ENCODE measurements at regions not wholly inside any gene's neighbourhood (a gene's known extent, or its start where the extent isn't known, plus 50 kb on each side); places are given as distances from the start of the nearest gene placed in this dataset.

DNA sequence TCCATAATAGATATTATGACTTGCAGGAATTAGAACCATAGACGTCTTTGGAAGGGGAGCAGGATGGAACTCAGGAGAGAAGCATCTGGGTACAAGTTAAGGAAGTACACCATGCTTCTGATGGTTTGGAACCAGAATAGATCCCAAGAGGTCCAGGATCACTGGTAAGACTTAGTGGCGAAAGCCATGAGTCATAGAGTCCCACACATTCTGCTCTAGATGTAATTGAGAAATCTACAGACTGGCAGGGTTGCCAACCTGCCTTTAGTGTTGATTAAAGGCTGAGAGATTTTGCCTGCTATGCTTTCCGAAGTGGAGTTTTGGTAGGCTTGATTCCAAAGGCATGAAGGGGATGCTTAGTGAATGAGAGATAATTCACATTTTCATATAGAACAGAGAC, 57.1 kb upstream of the C1orf87 start:
- TF ChIP-seq, protein P1, sequence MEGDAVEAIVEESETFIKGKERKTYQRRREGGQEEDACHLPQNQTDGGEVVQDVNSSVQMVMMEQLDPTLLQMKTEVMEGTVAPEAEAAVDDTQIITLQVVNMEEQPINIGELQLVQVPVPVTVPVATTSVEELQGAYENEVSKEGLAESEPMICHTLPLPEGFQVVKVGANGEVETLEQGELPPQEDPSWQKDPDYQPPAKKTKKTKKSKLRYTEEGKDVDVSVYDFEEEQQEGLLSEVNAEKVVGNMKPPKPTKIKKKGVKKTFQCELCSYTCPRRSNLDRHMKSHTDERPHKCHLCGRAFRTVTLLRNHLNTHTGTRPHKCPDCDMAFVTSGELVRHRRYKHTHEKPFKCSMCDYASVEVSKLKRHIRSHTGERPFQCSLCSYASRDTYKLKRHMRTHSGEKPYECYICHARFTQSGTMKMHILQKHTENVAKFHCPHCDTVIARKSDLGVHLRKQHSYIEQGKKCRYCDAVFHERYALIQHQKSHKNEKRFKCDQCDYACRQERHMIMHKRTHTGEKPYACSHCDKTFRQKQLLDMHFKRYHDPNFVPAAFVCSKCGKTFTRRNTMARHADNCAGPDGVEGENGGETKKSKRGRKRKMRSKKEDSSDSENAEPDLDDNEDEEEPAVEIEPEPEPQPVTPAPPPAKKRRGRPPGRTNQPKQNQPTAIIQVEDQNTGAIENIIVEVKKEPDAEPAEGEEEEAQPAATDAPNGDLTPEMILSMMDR (optimal IDR thresholded peaks at IDR 0.05 in 1 of 3, IDR thresholded peaks at IDR 0.05 in 1 of 3, conservative IDR thresholded peaks at IDR 0.05 in 1 of 3; ENCODE audit: extremely low read depth in 1 of 3, insufficient read depth in 2 of 3, low read length in 3 of 3): no peak
- no peak for TF ChIP-seq EZH2 (IDR thresholded peaks at IDR 0.05; ENCODE audit: low read length)

Data from keratinocyte (primary cell).